ENCODE measurements at regions not wholly inside any gene's neighbourhood (a gene's known extent, or its start where the extent isn't known, plus 50 kb on each side); places are given as distances from the start of the nearest gene placed in this dataset.

DNA sequence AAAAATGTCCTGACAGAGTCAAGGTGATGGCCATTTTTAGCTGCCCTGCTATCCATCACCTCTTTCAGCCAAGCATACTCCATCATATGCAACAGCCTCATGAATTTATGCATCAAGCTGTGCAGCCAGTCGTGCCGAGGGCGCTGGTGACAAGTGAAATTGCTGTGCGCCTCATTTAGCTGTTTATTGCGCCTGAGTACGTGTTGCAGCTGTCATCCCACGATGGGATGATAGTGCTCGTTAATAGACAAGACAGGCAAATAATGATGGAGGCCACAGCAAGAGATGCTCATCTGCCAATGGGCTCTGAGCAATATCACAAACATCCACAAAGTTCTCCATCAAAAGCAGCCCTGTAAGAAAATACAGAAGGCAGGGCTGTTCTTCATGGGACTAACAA, 562.3 kb upstream of the POU3F2 start:
- H3K36me3 Mint-ChIP-seq (ENCODE audit: unreplicated experiment), result no peaks in the 10 kb centered on the region
- peaks cover 7% of the 10 kb centered on the region for H3K4me1 Mint-ChIP-seq (ENCODE audit: low read depth, unreplicated experiment)

DNA sequence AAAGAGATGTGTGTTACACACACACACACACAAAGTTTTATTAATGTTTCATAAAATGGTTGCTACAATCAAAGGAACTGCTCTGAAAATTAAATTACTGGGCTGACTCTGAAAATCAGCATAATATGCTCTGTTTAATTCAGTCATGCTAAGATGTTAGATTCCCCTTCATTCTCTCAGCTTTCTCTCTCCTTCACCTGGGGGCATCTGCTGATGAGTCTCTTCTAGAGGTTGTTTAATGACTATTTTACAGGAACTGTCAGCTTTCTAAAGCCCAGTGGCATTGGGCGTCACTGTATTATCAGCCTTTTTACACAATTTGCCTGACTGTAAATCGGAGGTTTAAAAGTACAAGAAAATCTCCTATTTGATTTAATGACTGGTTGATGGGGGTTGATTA, 559.7 kb upstream of the POU3F2 start:
- H3K4me3 Mint-ChIP-seq (ENCODE audit: unreplicated experiment), result no peak overlapping the region
- H3K36me3 Mint-ChIP-seq (ENCODE audit: unreplicated experiment), result no peaks in the 10 kb centered on the region
- H3K27me3 Mint-ChIP-seq (ENCODE audit: unreplicated experiment), result no peaks in the 10 kb centered on the region
- TF ChIP-seq, protein P1, sequence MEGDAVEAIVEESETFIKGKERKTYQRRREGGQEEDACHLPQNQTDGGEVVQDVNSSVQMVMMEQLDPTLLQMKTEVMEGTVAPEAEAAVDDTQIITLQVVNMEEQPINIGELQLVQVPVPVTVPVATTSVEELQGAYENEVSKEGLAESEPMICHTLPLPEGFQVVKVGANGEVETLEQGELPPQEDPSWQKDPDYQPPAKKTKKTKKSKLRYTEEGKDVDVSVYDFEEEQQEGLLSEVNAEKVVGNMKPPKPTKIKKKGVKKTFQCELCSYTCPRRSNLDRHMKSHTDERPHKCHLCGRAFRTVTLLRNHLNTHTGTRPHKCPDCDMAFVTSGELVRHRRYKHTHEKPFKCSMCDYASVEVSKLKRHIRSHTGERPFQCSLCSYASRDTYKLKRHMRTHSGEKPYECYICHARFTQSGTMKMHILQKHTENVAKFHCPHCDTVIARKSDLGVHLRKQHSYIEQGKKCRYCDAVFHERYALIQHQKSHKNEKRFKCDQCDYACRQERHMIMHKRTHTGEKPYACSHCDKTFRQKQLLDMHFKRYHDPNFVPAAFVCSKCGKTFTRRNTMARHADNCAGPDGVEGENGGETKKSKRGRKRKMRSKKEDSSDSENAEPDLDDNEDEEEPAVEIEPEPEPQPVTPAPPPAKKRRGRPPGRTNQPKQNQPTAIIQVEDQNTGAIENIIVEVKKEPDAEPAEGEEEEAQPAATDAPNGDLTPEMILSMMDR (IDR thresholded peaks at IDR 0.05; ENCODE audit: partially characterized antibody, unreplicated experiment), result no peak
- peak overlapping the region; percentile 8 for H3K27ac Mint-ChIP-seq (ENCODE audit: unreplicated experiment)
- no peaks in the 10 kb centered on the region for H3K9me3 Mint-ChIP-seq (ENCODE audit: unreplicated experiment)
- no peak for DNase-seq
- H3K4me1 Mint-ChIP-seq (ENCODE audit: low read depth, unreplicated experiment), result peaks cover 7% of the 10 kb centered on the region

More for the DNA sequence above, 562.3 kb upstream of the POU3F2 start:
- Mint-ChIP-seq H3K4me3 (ENCODE audit: unreplicated experiment) (no peak overlapping the region), H3K27ac (ENCODE audit: unreplicated experiment) (no peak overlapping the region), H3K27me3 (ENCODE audit: unreplicated experiment) (no peaks in the 10 kb centered on the region), H3K9me3 (ENCODE audit: unreplicated experiment) (no peaks in the 10 kb centered on the region)
- peak; percentile 39 for DNase-seq
- TF ChIP-seq, protein P1 (IDR thresholded peaks at IDR 0.05; ENCODE audit: partially characterized antibody, unreplicated experiment), result no peak

DNA sequence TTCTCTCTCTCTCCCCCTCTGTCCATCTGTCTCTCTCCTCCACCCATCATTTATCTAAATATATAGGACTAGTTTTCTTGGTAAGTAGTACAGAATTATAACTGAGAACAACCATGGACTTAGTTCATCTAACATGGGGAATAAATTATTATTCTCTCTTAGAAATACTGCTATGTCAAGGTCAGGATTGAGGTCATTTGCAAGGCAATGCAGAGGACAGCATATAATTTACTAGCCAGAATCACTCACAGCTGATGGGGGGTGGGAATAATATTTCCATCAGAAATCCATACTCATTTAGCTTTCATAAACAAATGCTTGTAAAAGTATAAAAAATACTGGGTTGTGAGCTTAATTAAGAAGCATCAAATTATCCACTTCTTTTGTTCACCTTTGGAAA, 553.9 kb upstream of the POU3F2 start:
- H3K4me3 Mint-ChIP-seq (ENCODE audit: unreplicated experiment), result no peak overlapping the region
- no peak for DNase-seq
- H3K27me3 Mint-ChIP-seq (ENCODE audit: unreplicated experiment), result no peaks in the 10 kb centered on the region
- no peak overlapping the region for H3K27ac Mint-ChIP-seq (ENCODE audit: unreplicated experiment)
- H3K9me3 Mint-ChIP-seq (ENCODE audit: unreplicated experiment), result no peaks in the 10 kb centered on the region
- peaks cover 4% of the 10 kb centered on the region for H3K4me1 Mint-ChIP-seq (ENCODE audit: low read depth, unreplicated experiment)
- H3K36me3 Mint-ChIP-seq (ENCODE audit: unreplicated experiment), result no peaks in the 10 kb centered on the region
- TF ChIP-seq, protein P1 (IDR thresholded peaks at IDR 0.05; ENCODE audit: partially characterized antibody, unreplicated experiment), result no peak

DNA sequence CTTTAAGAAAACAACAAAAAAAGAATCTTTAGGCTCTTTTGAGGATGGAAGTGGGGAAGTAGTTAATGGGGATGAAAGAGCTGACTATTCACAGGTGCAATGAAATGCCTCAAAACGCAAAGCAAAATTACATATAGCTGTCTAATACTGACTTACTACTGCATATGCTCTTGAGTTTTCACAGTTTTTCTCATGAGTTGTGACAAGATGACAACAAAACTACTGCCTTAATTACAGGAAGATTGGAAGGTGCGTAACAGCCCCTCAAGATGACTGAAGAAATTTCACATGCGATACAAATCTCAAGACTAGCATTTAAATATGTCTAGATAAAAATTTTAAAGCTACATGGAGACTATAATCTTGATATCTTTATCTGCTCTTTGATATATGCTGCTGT, 547.8 kb upstream of the POU3F2 start:
- no peaks in the 10 kb centered on the region for H3K36me3 Mint-ChIP-seq (ENCODE audit: unreplicated experiment)
- H3K9me3 Mint-ChIP-seq (ENCODE audit: unreplicated experiment), result no peaks in the 10 kb centered on the region
- H3K4me3 Mint-ChIP-seq (ENCODE audit: unreplicated experiment), result no peak overlapping the region
- H3K27me3 Mint-ChIP-seq (ENCODE audit: unreplicated experiment), result no peaks in the 10 kb centered on the region
- no peak for DNase-seq
- H3K27ac Mint-ChIP-seq (ENCODE audit: unreplicated experiment), result no peak overlapping the region
- H3K4me1 Mint-ChIP-seq (ENCODE audit: low read depth, unreplicated experiment), result no peaks in the 10 kb centered on the region
- TF ChIP-seq, protein P1 (IDR thresholded peaks at IDR 0.05; ENCODE audit: partially characterized antibody, unreplicated experiment), result no peak

DNA sequence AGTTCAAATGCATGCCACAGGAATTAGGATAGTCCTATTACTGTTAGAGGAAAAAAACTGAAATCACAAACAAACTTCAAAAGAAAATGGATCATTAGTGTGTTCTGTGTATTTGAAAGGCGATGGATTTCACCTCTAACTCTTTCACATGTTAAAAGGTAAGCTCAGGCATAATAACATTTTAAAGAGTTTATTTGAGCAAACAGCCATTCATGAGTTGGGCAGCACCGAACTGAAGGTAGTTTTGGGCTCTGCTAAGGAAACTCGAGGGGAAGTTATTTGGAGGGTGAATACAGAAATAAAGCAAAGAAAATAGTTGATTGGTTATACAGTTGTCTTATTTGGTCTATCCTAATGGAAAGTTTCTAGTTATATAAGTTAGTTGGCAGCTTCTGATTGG, 546.5 kb upstream of the POU3F2 start:
- no peak for DNase-seq
- TF ChIP-seq, protein P1 (IDR thresholded peaks at IDR 0.05; ENCODE audit: partially characterized antibody, unreplicated experiment), result no peak
- no peak overlapping the region for H3K4me3 Mint-ChIP-seq (ENCODE audit: unreplicated experiment)
- H3K27me3 Mint-ChIP-seq (ENCODE audit: unreplicated experiment), result no peaks in the 10 kb centered on the region
- H3K9me3 Mint-ChIP-seq (ENCODE audit: unreplicated experiment), result peaks cover 3% of the 10 kb centered on the region
- H3K27ac Mint-ChIP-seq (ENCODE audit: unreplicated experiment), result no peak overlapping the region
- no peaks in the 10 kb centered on the region for H3K36me3 Mint-ChIP-seq (ENCODE audit: unreplicated experiment)
- no peaks in the 10 kb centered on the region for H3K4me1 Mint-ChIP-seq (ENCODE audit: low read depth, unreplicated experiment)

Measured in glutamatergic neuron (in vitro differentiated cells).